Small intestine (tissue), 7 donors: ENCODE measurements at regions not wholly inside any gene's neighbourhood (a gene's known extent, or its start where the extent isn't known, plus 50 kb on each side); places are given as distances from the start of the nearest gene placed in this dataset.
"Not testable (repeated sequence)": the region's sequence is repeated elsewhere in the genome, so short reads cannot be mapped to it uniquely, and the experiment has no call there.

Experiments used
- DNase-seq, 2 donors: peaks; one replicate each; pipeline versions ENCODE4 v3.0.0 to v3.0.0-alpha.2; 2013
- FAIRE-seq: peaks from 2 replicates; lab custom pipeline; 2012; peaks lifted over from hg19 to GRCh38; lab: Jason Lieb, UNC
- H3K27ac ChIP-seq, 3 donors: one replicate each; pipeline ENCODE4 v1.5.1; 2013; ENCODE audit warnings: low read length in 2 of 3, mild to moderate bottlenecking in 2 of 3, control low read depth in 1 of 3, inconsistent platforms in 1 of 3, low read depth in 1 of 3, moderate library complexity in 1 of 3
- H3K27me3 ChIP-seq, 3 donors: one replicate each; pipeline ENCODE4 v1.6.1; 2013; ENCODE audit warnings: low read length in 3 of 3, inconsistent platforms in 1 of 3; ENCODE audit not compliant: control insufficient read depth in 3 of 3, insufficient read depth in 3 of 3
- H3K36me3 ChIP-seq, 3 donors: one replicate each; pipeline ENCODE4 v1.6.1; 2013; ENCODE audit warnings: low read length in 3 of 3, inconsistent platforms in 1 of 3, low read depth in 1 of 3, mild to moderate bottlenecking in 1 of 3, moderate library complexity in 1 of 3; ENCODE audit not compliant: control insufficient read depth in 3 of 3, insufficient read depth in 2 of 3
- H3K4me1 ChIP-seq, 3 donors: one replicate each; pipeline ENCODE4 v1.6.1; 2013; ENCODE audit warnings: low read length in 2 of 3, inconsistent platforms in 1 of 3, low read depth in 1 of 3, mild to moderate bottlenecking in 1 of 3, moderate library complexity in 1 of 3; ENCODE audit not compliant: control insufficient read depth in 3 of 3, insufficient read depth in 2 of 3
- H3K4me3 ChIP-seq, 3 donors: one replicate each; pipeline ENCODE4 v1.5.1; 2013; ENCODE audit warnings: low read length in 3 of 3, control low read depth in 1 of 3, inconsistent platforms in 1 of 3, low read depth in 1 of 3, mild to moderate bottlenecking in 1 of 3, moderate library complexity in 1 of 3
- H3K9me3 ChIP-seq, 2 donors: one replicate each; pipeline ENCODE4 v1.6.1; 2013; ENCODE audit warnings: low read depth in 1 of 2, low read length in 1 of 2; ENCODE audit not compliant: control insufficient read depth in 2 of 2, insufficient read depth in 1 of 2
- WGBS, 3 donors: extraction: QIAGEN DNeasy Blood & Tissue Kit; methylation state at CpG; one replicate each; pipeline ENCODE4 v1.1.7; 2013; 5-methylcytosine and 5-hydroxymethylcytosine counted together
- donor health status: healthy with polysubstance abuse.
- donor health status: control.
- donor health status: control.
- donor health status: Bipolar disorder and iron deficiency.
- donor health status: healthy.

GRCh38 chr9:129309906-129310305, 131.8 kb upstream of the IER5L start:
- Histone ChIP-seq H3K27me3 (no peaks in the 10 kb centered on the region), H3K4me1 (no peaks in the 10 kb centered on the region), H3K36me3 (no peaks in the 10 kb centered on the region), H3K27ac (no peak overlapping the region), H3K9me3 (peaks cover 0 to 11% of the 10 kb centered on the region in 2 donors), H3K4me3 (no peak overlapping the region)
- FAIRE-seq = no peak
- DNase-seq = no peak
- 78 to 91% (median 79%) methylated on average over 5 of the region's 5 CpGs for WGBS, 3 donors

GRCh38 chr9:129309041-129309430, 131.0 kb upstream of the IER5L start:
- H3K36me3 ChIP-seq = no peaks in the 10 kb centered on the region
- H3K4me1 ChIP-seq = no peaks in the 10 kb centered on the region
- H3K27me3 ChIP-seq = no peaks in the 10 kb centered on the region
- 87 to 94% (median 93%) methylated on average over 8 of the region's 8 CpGs for WGBS, 3 donors
- no peak overlapping the region for H3K4me3 ChIP-seq
- H3K27ac ChIP-seq = no peak overlapping the region
- DNase-seq (no peak), FAIRE-seq (no peak)
- H3K9me3 ChIP-seq = peaks cover 0 to 11% of the 10 kb centered on the region in 2 donors

GRCh38 chr9:129307227-129307970, 129.3 kb upstream of the IER5L start:
- Histone ChIP-seq H3K4me3 (no peak overlapping the region), H3K4me1 (no peaks in the 10 kb centered on the region), H3K36me3 (no peaks in the 10 kb centered on the region), H3K27ac (no peak overlapping the region), H3K27me3 (no peaks in the 10 kb centered on the region), H3K9me3 (peaks cover 0 to 13% of the 10 kb centered on the region in 2 donors)
- FAIRE-seq = no peak
- WGBS, 3 donors = 72 to 78% (median 78%) methylated on average over 13 of the region's 13 CpGs
- no peak for DNase-seq

DNA sequence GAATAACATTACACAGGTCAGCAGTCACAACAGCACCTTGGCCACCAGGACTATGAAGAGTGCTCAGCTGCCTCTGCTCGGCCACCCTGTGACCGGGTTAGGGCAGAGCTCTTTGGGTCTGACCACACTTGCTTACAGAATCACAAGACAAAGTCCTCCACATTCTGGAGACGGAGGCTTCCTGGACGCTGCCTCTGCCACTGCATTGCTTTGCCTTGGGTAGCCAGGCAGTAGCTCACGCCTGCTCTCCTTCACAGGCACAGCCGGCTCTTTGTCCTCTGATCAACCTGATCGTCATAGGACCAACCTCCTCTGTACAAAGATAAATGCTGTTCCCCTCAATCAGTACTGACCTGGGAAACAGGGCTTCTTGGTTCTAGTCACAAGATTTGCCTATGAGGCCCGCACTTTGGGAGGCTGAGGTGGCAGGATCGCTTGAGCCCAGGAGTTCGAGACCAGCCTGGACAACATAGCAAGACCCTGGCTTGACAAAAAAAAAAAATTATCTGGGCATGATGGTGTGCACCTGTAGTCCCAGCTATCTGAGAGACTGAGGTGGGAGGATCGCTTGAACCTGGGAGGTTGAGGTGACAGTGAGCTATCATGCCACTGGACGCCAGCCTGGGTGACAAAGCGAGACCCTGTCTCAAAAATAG, 128.4 kb upstream of the IER5L start:
- no peaks in the 10 kb centered on the region for H3K36me3 ChIP-seq
- DNase-seq (no peak), FAIRE-seq (no peak)
- no peak overlapping the region for H3K27ac ChIP-seq
- peaks cover 0 to 19% of the 10 kb centered on the region in 2 donors for H3K9me3 ChIP-seq
- H3K27me3 ChIP-seq = no peaks in the 10 kb centered on the region
- H3K4me1 ChIP-seq = no peaks in the 10 kb centered on the region
- 62 to 76% (median 64%) methylated on average over 13 of the region's 13 CpGs for WGBS, 3 donors
- H3K4me3 ChIP-seq = no peak overlapping the region

DNA sequence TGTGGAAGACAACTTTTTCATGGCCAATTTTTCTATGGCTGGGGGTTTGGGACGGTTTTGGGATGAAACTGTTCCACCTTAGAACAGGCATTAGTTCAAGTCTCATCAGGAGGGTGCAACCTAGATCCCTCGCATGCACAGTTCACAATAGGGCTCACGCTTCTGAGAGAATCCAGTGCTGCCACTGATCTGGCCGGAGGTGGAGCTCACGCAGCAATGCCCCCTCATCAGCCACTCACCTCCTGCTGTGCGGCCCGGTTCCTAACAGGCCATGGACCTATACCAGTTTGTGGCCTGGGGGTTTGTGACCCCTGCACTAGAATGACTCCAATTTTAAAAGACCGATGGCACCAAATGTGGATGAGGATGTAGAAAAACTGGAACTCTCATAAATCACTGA, 127.2 kb upstream of the IER5L start:
- FAIRE-seq = no peak
- 75 to 91% (median 90%) methylated on average over 8 of the region's 8 CpGs for WGBS, 3 donors
- Histone ChIP-seq H3K36me3 (no peaks in the 10 kb centered on the region), H3K27ac (no peak overlapping the region), H3K4me3 (no peak overlapping the region), H3K9me3 (peaks cover 0 to 22% of the 10 kb centered on the region in 2 donors), H3K27me3 (no peaks in the 10 kb centered on the region), H3K4me1 (no peaks in the 10 kb centered on the region)
- DNase-seq = no peak

- H3K9me3 ChIP-seq = peaks cover 0 to 17% of the 10 kb centered on the region in 2 donors
- no peak overlapping the region for H3K4me3 ChIP-seq
- no peaks in the 10 kb centered on the region for H3K27me3 ChIP-seq
- 80 to 92% (median 83%) methylated on average over 4 of the region's 4 CpGs for WGBS, 3 donors
- DNase-seq (no peak), FAIRE-seq (no peak)
- no peaks in the 10 kb centered on the region for H3K36me3 ChIP-seq
- no peak overlapping the region for H3K27ac ChIP-seq
- no peaks in the 10 kb centered on the region for H3K4me1 ChIP-seq
These were observed 123.9 kb upstream of the IER5L start for GRCh38 chr9:129301941-129302340.

- H3K36me3 ChIP-seq, H3K4me1 ChIP-seq, H3K4me3 ChIP-seq, H3K27me3 ChIP-seq, H3K9me3 ChIP-seq, H3K27ac ChIP-seq, FAIRE-seq, DNase-seq: not testable (repeated sequence)
- WGBS, 3 donors = 73 to 93% (median 85%) methylated on average over 2 of the region's 3 CpGs
These were observed 118.1 kb upstream of the IER5L start for GRCh38 chr9:129296195-129296594.

DNA sequence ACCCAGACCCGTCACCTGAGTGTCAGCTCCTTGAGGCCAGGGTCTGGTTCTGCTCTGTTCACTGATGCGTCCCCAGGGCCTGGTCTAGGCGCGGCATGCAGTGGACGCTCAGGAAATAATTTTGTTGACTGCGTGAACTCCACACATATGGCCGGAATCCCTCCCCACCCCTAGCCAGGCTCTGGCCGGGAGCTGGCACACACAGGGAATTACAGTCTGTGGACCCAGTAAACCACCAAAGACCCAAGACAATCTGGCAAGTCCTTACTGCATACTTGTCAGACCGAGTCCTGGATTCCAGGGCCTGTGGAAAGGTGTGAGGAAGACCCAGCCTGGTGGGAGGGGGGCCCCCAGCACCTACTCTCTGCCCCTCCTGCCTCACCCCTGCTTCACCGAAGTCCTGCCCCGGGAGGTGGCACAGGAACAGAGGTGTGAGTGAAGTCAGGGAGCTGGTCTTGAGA, 113.0 kb upstream of the IER5L start:
- no peak overlapping the region for H3K27ac ChIP-seq
- no peaks in the 10 kb centered on the region for H3K36me3 ChIP-seq
- no peak for DNase-seq
- H3K4me3 ChIP-seq = no peak overlapping the region
- H3K27me3 ChIP-seq = no peaks in the 10 kb centered on the region
- no peaks in the 10 kb centered on the region for H3K9me3 ChIP-seq
- H3K4me1 ChIP-seq = no peaks in the 10 kb centered on the region
- no peak for FAIRE-seq
- 80 to 88% (median 80%) methylated on average over 11 of the region's 11 CpGs for WGBS, 3 donors
